GM18502 (cell line): ENCODE measurements at regions not wholly inside any gene's neighbourhood (a gene's known extent, or its start where the extent isn't known, plus 50 kb on each side); places are given as distances from the start of the nearest gene placed in this dataset.
"Not testable (repeated sequence)": the region's sequence is repeated elsewhere in the genome, so short reads cannot be mapped to it uniquely, and the experiment has no call there.

Experiments used
- ATAC-seq: cut with Tn5 transposase; IDR thresholded peaks from one replicate; pipeline ENCODE4 v1.9.1; 2021; ENCODE audit warnings: mild to moderate bottlenecking; ENCODE audit not compliant: unreplicated experiment, poor library complexity

DNA sequence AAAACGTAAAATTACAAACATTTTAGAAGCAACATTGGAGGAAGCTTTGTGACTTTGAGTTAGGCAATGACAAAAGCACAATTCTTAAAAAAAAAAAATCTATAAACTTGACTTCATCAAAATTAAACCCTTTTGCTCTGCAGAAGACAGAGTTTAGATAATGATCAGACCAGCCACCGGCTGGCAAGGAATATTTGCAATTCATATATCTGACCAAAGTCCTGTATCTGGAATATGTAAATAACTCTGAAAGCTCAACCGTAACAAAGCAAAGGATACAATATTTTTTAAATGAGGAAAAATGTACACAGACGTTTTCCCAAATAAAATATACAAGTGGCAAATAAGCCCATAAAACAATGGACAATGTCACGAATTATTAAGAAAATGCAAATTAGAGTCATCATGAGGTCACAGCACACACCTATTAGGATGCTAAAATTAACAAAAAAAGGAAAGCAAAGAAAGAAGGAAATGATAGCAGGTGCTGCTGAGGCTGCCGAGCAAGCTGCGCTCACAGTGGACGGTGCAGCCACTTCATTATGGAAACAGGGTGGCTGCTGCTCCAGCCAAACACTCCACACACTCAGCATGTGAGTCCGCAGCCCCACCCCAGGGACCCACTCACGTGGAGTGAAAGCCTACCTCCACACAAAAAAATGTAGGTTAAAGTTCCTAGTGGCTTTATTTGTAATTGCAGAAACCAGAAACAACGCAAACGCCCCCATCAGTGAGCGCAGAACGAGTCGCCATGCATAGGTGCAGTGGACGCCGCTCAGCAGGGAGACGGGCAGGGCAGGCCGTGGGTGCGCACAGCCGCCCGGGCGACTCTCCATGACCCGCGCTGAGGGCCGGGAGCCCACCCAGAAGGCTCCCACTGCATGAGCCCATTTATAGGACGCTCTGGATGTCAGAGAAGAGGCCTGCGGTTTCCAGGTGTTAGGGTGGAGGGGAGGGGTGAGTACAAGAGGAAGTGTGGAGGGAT, 375.4 kb downstream of the ADGRD1 start:
- not testable (repeated sequence) for ATAC-seq

DNA sequence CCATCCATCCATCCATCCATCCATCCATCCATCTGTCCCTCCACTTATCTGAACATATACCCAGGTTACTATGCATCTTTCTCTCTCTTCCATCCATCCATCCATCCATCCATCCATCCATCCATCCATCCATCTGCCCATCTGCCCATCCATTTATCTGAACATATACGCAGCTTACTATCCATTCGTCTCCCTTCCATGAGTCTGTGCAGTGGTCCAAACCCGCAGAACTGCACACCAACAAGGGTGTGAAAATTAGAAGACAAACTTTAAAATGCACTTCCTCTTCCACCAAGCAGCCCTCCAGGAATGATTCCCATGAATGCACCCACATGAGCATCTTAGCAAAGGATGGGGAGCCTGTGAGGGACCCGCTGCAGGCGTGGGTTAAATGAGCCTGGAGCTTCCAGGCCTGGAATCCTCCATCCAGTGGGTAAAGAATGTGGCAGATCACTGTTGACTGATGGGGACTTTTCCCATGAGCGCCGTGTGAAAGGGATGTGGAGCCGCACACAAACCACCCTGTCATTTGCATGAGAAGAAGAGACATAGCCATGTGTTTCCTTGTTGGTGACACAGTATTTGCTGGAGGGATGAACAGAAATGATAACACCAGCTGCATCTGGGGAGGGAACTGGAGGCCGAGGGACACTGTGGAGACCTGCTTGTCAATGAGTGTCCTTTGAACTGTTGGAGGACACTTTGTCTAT, 376.6 kb downstream of the ADGRD1 start:
- ATAC-seq = no peak

DNA sequence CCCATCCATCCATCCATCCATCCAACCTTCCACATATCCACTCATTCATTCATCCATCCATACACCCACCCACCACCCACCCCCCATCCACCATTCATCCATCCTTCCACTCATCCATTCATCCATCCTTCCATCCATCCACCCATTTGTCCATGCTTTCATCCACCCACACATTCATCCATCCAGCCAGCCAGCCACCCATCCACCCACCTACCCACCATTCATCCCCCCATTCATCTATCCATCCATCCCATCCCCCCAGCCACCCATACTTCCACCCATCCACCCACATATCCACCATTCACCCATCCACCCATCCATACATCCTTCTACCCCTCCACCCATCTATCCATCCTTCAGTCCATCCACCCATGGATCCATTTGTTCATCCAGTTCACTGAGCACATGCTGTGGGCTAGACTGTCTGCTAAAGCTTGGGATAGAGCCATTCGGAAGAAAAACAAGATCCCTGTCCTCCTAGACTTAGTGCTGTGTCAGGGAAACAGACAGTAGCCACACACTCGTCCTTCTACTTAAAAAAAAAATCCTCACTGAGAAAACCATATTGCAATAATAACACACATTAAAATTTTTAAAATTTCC, 377.5 kb downstream of the ADGRD1 start:
- ATAC-seq = no peak

DNA sequence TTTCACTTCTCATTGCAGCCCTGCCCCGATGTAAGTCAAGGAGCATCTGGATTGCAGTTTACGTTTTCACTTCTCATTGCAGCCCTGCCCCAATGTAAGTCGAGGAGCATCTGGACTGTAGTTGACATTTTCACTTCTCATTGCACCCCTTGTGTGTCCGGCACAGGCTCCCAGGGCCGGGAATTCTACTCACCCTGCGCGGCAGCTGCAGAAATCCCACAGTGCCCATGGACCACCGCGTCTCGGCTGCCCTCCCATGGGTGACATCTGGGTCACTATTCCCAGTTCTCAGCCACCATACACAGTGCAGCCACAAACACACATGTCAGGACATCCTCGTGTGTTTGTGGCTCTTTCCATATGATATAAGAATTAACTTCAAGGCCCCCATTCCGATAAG, 378.5 kb downstream of the ADGRD1 start:
- no peak for ATAC-seq

DNA sequence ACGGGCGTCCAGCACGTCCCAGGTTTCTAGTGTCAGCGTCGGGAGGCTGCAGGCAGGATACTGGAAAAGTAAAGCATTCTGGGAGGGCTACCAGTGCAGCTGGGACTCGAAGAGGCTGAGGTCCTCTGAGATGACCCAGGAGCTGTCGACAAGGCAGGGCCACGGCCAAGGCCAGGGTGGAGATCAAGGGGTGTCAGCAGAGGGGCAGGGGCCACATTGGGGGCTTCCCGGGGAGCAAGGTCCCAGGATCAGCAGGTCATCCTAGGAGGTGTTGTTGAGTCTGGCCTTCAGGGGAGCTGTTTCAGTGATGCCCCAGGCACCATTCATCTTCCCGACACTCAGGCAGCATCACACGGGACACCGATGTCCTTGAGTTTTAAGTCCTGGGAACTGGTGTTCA, 377.8 kb upstream of the SFSWAP start:
- ATAC-seq = no peak

DNA sequence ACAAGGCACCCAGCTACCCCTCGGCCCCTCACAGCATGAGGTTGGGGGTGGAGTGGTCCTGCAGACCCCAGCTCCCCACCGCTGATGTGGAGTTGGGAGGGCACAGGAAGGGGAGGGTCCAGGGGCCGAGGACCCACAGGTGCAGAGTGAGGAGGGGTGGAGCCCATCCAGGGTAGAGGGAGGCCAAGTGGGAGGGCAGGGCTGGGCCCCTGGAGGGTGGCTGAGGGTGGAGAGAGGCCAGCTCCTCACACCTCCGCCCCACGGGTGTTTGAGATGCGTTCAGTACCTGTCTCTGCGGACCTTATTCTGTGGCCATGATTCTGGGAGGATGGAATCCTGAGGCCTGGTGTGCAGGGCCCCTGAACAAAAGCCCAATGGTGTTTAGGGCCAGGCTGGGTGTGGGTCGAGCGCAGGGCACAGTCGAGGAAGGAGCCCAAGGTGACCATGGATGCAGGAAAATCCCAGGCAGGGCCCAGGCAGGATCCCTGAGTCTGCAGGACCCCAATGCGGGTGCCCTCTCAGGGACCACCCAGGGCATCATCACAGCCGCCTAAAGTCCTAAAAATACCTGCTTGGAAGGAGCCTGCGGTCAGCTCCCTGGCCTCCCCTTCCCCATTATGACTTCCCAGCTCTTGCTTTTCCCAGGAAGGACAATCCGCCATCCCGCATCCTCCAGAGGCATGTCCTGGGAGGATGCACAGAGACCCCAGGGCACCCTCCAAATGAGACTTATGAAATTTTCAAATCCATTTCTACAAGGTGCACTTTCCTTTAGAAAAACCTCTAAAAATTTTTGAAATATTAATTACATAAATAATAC, 377.1 kb upstream of the SFSWAP start:
- no peak for ATAC-seq

DNA sequence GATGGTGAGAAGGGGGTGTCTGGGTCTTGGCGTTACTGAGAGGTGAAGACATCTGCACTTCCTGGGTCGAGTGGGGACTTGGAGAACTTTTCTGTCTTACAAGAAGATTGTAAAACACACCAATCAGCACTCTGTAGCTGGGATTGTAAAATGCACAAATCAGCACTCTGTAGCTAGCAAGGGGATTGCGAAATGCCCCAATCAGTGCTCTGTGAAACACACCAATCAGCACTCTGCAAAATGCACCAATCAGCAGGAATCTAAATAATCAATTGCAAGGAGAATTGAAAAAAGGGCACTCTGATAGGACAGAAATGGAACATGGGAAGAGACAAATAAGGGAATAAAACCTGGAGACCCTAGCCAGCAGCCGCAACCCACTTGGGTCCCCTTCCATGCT, 376.1 kb upstream of the SFSWAP start:
- no peak for ATAC-seq

DNA sequence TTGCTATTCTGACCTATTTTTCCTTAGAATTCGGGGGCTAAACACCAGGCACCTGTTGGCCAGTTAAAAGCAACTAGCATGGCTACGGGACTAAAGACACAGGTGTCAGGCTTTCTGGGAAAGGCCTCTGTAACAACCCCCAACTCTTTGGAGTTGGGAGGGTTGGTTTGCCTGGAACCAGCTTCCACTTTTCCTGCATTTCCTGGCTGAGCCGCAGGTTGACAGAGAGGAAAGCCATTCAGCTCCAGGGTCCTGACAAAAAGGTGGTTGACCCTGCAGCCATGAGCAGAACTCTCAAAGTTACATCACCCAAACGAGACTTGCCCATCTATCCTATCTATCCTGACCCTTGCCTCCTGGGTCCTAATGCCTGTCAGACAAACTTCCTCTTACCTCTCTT, 375.4 kb upstream of the SFSWAP start:
- no peak for ATAC-seq

DNA sequence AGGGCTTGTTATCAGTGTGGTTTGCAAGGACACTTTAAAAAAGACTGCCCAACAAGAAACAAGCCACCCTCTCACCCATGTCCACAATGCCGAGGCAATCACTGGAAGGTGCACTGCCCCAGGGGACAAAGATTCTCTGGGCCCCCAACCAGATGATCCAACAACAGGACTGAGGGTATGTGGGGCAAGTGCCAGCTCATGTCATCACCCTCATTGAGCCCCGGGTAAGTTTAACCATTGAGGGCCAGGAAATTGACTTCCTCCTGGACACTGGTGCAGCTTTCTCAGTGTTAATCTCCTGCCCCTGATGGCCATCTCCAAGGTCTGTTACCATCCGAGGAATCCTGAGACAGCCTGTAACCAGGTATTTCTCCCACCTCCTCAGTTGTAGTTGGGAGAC, 373.0 kb upstream of the SFSWAP start:
- not testable (repeated sequence) for ATAC-seq

DNA sequence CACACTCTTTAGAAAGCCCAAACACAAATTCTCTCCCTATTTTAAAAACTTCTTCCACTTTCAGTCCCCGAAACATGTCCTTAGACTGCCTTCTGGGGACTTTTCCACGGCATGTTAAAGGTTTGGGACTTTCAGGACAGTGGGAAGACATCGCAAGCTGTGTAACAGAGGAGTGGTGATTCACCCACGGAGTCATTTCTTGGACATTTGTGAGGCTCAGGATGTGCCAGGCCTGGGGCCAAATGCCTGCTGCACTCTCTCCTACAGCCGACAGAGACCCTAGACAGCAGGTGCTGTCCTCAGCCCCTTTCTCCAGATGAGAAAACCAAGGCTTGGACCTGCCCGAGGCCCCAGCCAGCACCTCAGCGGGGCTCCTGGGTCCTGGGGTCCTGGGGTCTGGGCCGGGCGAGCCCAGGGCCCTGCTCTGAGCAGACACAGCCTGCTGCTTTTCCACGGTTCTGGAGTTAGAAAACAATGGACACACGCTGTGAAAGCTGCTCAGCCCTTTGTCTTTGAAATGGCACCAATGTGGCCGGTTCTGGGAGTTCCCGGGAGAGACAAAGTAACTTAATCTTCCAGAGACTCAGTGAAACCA, 370.2 kb upstream of the SFSWAP start:
- ATAC-seq = no peak

DNA sequence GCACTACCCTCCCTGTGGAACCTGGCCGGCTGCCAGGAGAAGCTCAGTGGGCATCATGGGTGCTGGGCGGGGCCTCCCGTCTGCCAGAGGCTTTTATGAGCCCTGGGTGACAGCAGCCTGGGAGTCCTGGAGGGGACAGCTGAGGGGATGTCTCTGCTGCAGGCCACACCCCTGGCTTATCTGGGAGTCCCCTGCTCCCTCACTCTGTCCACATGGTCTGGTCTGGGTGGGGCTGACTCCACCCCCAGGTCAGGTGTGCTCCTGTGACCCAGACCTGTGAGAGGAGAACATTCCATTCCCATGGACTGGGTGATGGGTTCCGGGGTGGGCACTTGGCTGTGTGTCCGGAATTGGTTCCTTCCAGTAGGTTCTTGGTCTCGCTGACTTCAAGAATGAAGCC, 369.3 kb upstream of the SFSWAP start:
- ATAC-seq = not testable (repeated sequence)

DNA sequence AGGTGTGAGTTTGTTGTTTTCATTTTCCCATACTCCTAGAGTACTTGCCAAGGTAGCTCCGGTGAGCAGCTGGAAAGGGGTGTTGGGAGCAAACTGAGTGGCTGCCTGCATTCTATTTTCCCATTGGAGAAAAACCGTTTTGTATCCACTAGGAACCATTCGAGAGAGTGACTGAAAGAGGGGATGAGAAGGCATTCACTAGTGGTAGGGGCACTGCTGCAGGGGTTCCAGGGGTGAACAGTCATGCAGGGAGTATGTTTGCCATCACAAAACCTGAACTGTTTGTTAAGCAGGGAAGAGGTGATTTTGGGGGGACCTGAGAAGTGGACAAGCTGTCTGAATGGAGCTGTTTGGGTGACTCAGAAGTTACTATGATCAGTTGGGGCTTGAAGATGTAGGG, 367.5 kb upstream of the SFSWAP start:
- ATAC-seq = not testable (repeated sequence)

DNA sequence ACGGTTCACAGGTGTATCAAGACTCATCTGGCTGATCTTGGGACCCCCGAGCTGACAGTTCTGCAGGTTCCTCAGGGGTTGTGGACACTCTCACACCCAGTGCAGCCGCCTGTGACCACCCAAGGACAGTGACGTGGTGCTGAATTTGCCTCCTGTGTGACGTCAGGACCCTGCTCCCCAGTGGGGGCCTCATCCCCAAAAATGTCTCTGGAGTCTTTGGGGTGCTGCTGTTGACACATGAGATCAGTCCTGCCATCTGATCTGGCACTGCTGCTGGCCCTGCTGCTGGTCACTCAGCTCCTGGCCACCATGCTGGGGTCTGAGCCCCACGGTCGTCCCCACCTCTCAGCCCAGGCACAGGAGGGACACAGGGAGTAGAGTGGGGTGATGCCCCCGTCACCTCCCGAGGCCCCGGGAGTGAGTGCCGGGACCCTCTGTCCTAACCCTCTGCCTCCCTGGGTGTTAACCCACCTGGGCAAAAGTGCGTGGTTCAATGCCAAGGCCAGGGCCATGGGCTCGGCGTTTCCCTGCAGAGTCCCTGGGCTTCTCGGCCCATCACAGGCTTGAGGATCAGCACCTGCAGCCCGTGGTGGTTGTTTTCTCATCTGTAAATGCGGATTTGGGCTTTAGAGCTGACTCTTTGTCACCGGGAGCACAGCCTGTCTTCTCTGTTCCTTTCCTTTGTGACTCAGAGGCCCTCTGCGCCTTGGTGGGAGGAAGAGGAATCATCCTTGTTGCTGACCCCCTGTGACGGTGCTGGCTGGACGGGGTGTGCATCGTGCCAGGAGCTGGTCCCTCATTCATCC, 366.0 kb upstream of the SFSWAP start:
- not testable (repeated sequence) for ATAC-seq

DNA sequence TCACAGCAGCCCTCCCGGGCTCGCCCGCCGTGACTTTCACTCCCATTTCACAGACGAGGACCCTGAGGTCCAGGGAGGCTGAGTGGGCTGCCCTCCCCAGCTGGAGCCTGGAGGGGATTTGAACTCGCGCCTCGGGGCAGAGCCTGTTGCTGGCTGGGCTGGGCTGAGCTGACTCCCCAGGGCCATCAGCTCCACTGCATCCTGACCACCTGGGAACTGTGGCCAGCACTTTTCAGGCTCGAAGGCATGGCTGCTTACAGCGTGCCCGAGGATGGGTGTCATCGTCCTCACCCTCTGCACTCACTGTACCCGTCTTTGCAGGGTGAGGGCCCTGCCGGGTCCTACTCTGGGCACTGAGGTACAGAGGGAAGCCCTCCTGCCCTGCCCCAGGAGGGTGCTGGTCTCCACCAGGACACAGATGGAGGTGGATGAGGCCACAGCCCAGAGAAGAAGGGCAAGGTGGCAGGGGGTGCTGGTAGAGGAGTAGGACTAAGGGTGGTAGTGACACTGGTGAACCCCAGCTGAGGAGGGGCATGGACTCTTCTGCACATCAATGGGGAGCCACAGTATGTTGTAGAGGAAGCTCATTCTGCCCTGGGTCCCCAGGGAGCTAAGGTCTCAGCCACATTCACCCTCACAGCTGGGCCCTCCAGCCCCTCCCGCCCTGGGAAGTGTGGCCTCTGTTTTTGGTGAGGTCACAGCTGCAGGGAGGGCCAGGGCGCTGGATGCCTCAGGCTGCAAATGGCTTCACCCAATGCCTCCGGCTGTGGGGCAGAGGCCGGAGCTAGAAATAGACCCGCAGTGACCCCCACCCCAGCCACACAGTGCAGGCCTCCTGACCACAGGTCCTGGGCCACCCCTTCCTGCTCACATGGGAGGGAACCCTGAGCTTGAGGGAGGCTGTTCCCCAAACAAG, 365.1 kb upstream of the SFSWAP start:
- ATAC-seq = no peak

DNA sequence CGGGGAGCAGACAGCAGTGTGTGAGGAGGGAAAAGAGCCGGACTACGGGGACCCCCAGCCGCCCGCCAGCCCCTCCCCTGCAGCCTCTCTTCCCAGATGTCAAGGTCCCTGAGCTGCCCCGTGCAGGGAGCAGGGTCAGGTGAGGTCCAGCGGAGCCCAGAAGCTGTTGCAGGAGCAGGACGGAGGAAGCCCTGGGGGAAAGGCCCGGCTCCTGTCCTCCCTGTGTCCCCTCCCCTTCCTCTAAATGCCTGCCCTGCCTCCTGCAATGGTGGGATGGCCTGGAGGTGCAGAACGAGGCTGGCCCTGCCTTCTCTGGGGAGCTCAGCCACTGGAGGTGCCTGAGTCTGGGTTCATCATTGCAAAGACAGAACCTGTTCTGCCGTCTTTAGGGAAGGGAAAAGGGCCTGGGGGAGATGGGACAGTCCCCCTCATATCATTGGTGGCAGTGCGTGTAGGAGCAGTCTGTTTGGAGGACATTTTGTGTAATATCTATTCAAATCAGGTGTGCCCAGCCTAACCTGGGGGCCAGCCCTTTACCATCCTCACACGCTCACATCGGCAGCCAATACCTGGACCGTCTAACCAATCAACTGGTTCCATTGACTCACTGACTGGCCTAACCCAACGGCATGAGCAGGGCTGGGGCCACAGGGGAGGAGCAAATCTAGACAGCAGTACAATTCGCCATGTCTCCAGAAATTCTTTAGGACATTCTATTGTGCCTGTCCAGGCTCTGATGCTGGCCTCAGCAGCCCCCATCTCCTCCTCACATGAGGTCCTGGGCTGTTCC, 364.1 kb upstream of the SFSWAP start:
- ATAC-seq = no peak

DNA sequence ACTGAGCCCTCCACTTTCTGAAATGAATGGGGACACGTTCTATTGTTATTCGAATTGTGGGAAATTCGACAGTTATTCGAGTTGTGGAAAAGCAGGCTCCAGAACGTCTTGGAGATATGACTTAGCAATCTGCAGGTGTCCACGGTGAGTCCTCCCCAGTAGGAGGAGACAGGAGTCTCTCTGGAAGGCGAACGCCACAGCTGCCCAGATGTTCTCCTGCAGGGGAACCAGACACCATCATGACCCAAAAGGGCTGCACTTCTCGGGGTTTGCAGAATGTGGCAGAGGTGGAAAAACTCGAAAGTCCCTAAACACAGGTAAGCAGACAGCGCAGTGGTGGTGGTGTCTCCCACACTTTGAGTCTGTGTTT, 363.6 kb upstream of the SFSWAP start:
- no peak for ATAC-seq

DNA sequence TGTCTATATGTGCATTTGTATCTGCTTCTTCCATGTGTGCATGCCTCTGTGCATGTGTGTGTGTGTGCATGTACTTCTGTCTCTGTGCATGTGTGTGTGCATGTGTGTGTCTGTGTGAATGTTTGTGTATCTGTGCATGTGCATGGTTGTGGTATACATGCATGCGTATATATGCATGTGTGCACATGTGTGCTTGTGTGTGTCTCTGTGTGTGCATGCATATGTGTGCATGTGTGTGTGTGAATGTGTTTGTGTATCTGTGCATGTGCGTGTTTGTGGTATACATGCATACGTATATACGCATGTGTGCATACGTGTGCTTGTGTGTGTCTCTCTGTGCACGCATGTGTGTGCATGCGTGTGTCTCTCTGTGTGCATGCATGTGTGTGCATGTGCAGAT, 363.2 kb upstream of the SFSWAP start:
- no peak for ATAC-seq
